ENCODE measurements at regions not wholly inside any gene's neighbourhood (a gene's known extent, or its start where the extent isn't known, plus 50 kb on each side); places are given as distances from the start of the nearest gene placed in this dataset.
A peak's percentile ranks its signal among the peaks of the same experiment; 100 is the strongest.

DNA sequence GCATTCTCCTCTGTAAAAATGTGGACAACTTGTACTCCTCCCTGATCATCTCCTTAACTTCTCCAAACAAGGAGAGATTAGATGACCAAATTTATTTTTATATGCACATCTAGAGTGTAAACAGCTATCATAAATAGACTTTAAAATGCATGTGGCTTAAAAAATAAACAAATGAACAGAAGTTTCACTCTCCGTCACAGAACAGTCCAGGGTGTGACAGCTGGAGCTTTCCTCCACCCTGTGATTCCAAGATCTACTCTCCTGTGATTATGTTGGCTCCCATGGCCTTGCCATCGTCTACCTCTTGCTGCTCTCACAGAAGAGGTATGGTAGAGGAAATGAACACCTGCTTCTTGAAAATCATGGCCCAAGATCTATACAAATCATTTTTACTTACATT, 560.2 kb downstream of the TOX3 start:
- Histone ChIP-seq H3K4me1 (ENCODE audit: control insufficient read depth in 1 of 2, low read depth in 2 of 2) (no peaks in the 10 kb centered on the region), H3K27me3 (replicated peaks; ENCODE audit: insufficient read depth) (no peaks in the 10 kb centered on the region), H3K4me3 (no peak overlapping the region), H3K36me3 (no peaks in the 10 kb centered on the region), H3K9me3 (no peaks in the 10 kb centered on the region), H3K27ac (no peak overlapping the region)
- TF ChIP-seq, protein P1, sequence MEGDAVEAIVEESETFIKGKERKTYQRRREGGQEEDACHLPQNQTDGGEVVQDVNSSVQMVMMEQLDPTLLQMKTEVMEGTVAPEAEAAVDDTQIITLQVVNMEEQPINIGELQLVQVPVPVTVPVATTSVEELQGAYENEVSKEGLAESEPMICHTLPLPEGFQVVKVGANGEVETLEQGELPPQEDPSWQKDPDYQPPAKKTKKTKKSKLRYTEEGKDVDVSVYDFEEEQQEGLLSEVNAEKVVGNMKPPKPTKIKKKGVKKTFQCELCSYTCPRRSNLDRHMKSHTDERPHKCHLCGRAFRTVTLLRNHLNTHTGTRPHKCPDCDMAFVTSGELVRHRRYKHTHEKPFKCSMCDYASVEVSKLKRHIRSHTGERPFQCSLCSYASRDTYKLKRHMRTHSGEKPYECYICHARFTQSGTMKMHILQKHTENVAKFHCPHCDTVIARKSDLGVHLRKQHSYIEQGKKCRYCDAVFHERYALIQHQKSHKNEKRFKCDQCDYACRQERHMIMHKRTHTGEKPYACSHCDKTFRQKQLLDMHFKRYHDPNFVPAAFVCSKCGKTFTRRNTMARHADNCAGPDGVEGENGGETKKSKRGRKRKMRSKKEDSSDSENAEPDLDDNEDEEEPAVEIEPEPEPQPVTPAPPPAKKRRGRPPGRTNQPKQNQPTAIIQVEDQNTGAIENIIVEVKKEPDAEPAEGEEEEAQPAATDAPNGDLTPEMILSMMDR (IDR thresholded peaks at IDR 0.05) = no peak
- no peak for ATAC-seq (ENCODE audit: insufficient number of reproducible peaks, low FRiP score, low read depth)
- no peak for DNase-seq (ENCODE audit: low spot score)

DNA sequence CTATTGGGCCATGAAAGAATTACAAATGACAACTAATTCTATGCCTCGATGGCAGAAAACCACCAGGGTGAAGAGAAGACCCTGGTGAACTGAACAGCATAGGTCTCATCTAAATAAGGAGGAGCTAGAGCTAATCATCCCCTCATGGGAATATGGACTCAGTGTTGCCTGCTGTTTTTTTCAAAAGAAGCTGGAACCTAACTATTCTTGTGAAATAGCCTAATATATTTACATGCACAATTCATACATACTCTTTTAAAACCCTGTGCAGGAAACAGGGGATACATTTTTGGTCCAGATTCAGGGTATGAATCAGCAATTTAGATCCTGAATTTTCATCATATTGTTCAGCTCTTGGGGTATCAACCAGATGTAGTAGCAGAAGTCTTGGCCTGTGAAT, 560.6 kb downstream of the TOX3 start:
- Histone ChIP-seq H3K27me3 (replicated peaks; ENCODE audit: insufficient read depth) (no peaks in the 10 kb centered on the region), H3K36me3 (no peaks in the 10 kb centered on the region), H3K4me3 (no peak overlapping the region), H3K27ac (no peak overlapping the region), H3K4me1 (ENCODE audit: control insufficient read depth in 1 of 2, low read depth in 2 of 2) (no peaks in the 10 kb centered on the region), H3K9me3 (no peaks in the 10 kb centered on the region)
- ATAC-seq (ENCODE audit: insufficient number of reproducible peaks, low FRiP score, low read depth) = no peak
- DNase-seq (ENCODE audit: low spot score) = no peak
- TF ChIP-seq, protein P1 (IDR thresholded peaks at IDR 0.05) = no peak

DNA sequence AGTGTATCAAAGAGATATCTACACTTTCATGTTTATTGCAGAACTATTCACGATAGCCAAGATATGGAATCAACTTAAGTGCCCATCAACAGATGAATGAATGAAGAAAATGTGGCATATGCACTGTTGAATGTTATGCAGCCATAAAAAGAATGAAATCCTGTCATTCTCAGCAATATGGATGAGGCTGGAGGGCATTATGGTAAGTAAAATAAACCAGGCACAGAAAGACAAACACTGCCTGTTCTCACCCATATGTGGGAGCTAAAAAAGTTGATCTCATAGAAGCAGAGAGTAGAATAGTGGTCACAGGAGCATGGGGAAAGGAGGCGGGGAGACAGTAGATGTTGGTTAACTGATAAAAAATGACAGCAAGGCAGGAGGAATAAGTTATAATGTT, 561.8 kb downstream of the TOX3 start:
- H3K27me3 ChIP-seq (replicated peaks; ENCODE audit: insufficient read depth) = no peaks in the 10 kb centered on the region
- no peaks in the 10 kb centered on the region for H3K4me1 ChIP-seq (ENCODE audit: control insufficient read depth in 1 of 2, low read depth in 2 of 2)
- no peaks in the 10 kb centered on the region for H3K9me3 ChIP-seq
- H3K36me3 ChIP-seq = no peaks in the 10 kb centered on the region
- ATAC-seq (ENCODE audit: insufficient number of reproducible peaks, low FRiP score, low read depth) (no peak), DNase-seq (ENCODE audit: low spot score) (no peak)
- no peak overlapping the region for H3K4me3 ChIP-seq
- H3K27ac ChIP-seq = no peak overlapping the region
- TF ChIP-seq, protein P1 (IDR thresholded peaks at IDR 0.05) = no peak

- DNase-seq (ENCODE audit: low spot score) = no peak
- Histone ChIP-seq H3K4me1 (ENCODE audit: control insufficient read depth in 1 of 2, low read depth in 2 of 2) (no peaks in the 10 kb centered on the region), H3K27ac (no peak overlapping the region), H3K27me3 (replicated peaks; ENCODE audit: insufficient read depth) (no peaks in the 10 kb centered on the region), H3K36me3 (no peaks in the 10 kb centered on the region), H3K9me3 (no peaks in the 10 kb centered on the region), H3K4me3 (no peak overlapping the region)
- no peak for ATAC-seq (ENCODE audit: insufficient number of reproducible peaks, low FRiP score, low read depth)
- TF ChIP-seq, protein P1 (IDR thresholded peaks at IDR 0.05) = no peak
These were observed 562.5 kb downstream of the TOX3 start for GRCh38 chr16:51984395-51984794.

DNA sequence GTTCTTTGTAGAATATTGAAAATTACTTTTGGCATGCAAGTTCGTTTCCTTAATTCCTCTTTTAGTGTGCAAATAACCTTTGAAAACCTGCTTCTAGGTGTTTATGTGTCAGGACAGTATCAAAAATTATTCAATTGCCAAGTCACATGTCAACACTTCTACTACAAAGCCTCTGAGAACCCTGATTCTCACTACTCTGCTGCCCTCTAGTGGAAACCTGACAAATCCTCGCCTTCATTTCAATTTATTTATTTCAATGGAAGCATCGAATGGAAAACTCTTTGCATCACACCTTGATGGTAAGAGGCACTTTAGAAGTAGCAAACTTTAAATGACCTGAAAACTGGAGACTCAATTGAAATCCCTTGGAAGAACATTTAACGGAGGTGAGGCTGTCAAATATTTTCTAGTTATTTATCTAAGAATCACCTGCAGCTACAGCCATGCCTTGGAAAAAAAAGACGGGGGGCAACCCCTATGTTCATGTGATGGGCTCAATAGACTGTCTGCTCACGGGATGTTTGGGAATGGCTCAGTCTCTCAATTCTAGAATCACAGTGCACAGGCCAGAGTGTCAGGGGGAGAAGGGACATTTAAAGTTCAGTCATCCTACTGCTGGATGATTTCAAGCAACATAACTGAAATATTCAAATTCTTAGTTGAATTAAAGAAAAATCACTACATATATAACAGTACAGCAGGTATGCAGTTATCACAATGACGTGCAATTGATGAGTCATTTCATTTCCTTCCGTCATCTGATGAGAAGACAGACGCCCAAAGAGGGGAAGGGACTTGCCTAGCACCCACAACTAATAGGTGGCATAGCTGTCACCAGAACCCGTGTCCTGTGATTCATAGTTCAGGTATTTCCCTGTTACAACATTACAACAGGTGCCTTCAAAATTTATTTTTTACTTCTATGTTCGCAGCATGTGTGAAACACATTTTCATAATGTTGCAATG, 563.9 kb downstream of the TOX3 start:
- H3K9me3 ChIP-seq = no peaks in the 10 kb centered on the region
- H3K27me3 ChIP-seq (replicated peaks; ENCODE audit: insufficient read depth) = no peaks in the 10 kb centered on the region
- H3K36me3 ChIP-seq = no peaks in the 10 kb centered on the region
- no peaks in the 10 kb centered on the region for H3K4me1 ChIP-seq (ENCODE audit: control insufficient read depth in 1 of 2, low read depth in 2 of 2)
- no peak for DNase-seq (ENCODE audit: low spot score)
- no peak overlapping the region for H3K4me3 ChIP-seq
- no peak overlapping the region for H3K27ac ChIP-seq
- no peak for ATAC-seq (ENCODE audit: insufficient number of reproducible peaks, low FRiP score, low read depth)
- TF ChIP-seq, protein P1 (IDR thresholded peaks at IDR 0.05) = peak; percentile 56

All from thoracic aorta (tissue), 2 donors.